ENCODE measurements at regions not wholly inside any gene's neighbourhood (a gene's known extent, or its start where the extent isn't known, plus 50 kb on each side); places are given as distances from the start of the nearest gene placed in this dataset.

GRCh38 chr14:49480979-49481498, 105.1 kb downstream of the RPS29 start:
- Histone ChIP-seq H3K27me3 (ENCODE audit: insufficient read depth, low read length) (no peaks in the 10 kb centered on the region), H3K36me3 (ENCODE audit: control insufficient read depth in 1 of 2, insufficient read depth in 2 of 2, low read length in 2 of 2) (no peaks in the 10 kb centered on the region), H3K79me2 (ENCODE audit: insufficient read depth, low read length) (no peaks in the 10 kb centered on the region), H3K4me1 (ENCODE audit: control insufficient read depth in 1 of 2, insufficient read depth in 2 of 2, low read length in 2 of 2) (no peaks in the 10 kb centered on the region), H3K27ac (ENCODE audit: low read depth, low read length) (no peak overlapping the region), H3K9me3 (ENCODE audit: control insufficient read depth in 1 of 2, insufficient read depth in 1 of 2, low read depth in 1 of 2, low read length in 2 of 2) (no peaks in the 10 kb centered on the region), H4K20me1 (ENCODE audit: insufficient read depth) (no peaks in the 10 kb centered on the region), H3K9me2 (ENCODE audit: insufficient read depth) (no peaks in the 10 kb centered on the region), H3K4me3 (replicated peaks in 1 of 2; ENCODE audit: low read depth in 1 of 2, low read length in 2 of 2) (no peak overlapping the region), H3K4me2 (ENCODE audit: low read length) (no peak overlapping the region), H3K9ac (ENCODE audit: low read length) (no peak overlapping the region), H2AFZ (ENCODE audit: low read depth, low read length, poor library complexity, severe bottlenecking) (no peak overlapping the region)
- no peak for DNase-seq (ENCODE audit: low read depth, low spot score)
- TF ChIP-seq FOSL1 (IDR thresholded peaks at IDR 0.05; ENCODE audit: low read depth), result no peak
- no peak for TF ChIP-seq ZNF274 (IDR thresholded peaks at IDR 0.05; ENCODE audit: low read depth, low read length)
- TF ChIP-seq, protein P1, sequence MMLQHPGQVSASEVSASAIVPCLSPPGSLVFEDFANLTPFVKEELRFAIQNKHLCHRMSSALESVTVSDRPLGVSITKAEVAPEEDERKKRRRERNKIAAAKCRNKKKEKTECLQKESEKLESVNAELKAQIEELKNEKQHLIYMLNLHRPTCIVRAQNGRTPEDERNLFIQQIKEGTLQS (IDR thresholded peaks at IDR 0.05), result no peak
- no peak for TF ChIP-seq CEBPB (IDR thresholded peaks at IDR 0.05; ENCODE audit: low read depth)
- TF ChIP-seq SP1 (IDR thresholded peaks at IDR 0.05; ENCODE audit: low read depth), result no peak
- TF ChIP-seq ZFX (IDR thresholded peaks at IDR 0.05), result no peak
- POLR2A ChIA-PET, result no interaction called here
- CTCF ChIA-PET, result interaction anchor here (1.1 kb wide), 2 partner anchors 19 to 21 kb away, joined by 3 to 6 read pairs; no protein-coding TSS in a partner anchor
- intact Hi-C loops (cut with micrococcal nuclease), result no loop called here
- BruUV-seq (replicated peaks), result no TSS peak
- RAD21 ChIA-PET (ENCODE audit: low non-redundant PET in 1 of 2, low total read pairs in 2 of 2, uncharacterized antibody in 2 of 2, unreplicated experiment in 2 of 2), result no interaction called here
- ATAC-seq, result no peak

GRCh38 chr14:49480053-49480760, 106.0 kb downstream of the RPS29 start:
- POLR2A ChIA-PET, result no interaction called here
- CTCF ChIA-PET, result no interaction called here
- intact Hi-C loops (cut with micrococcal nuclease), result no loop called here
- Histone ChIP-seq H2AFZ (ENCODE audit: low read depth, low read length, poor library complexity, severe bottlenecking) (no peak overlapping the region), H3K4me3 (replicated peaks in 1 of 2; ENCODE audit: low read depth in 1 of 2, low read length in 2 of 2) (no peak overlapping the region), H4K20me1 (ENCODE audit: insufficient read depth) (no peaks in the 10 kb centered on the region), H3K36me3 (ENCODE audit: control insufficient read depth in 1 of 2, insufficient read depth in 2 of 2, low read length in 2 of 2) (no peaks in the 10 kb centered on the region), H3K9ac (ENCODE audit: low read length) (no peak overlapping the region), H3K4me1 (ENCODE audit: control insufficient read depth in 1 of 2, insufficient read depth in 2 of 2, low read length in 2 of 2) (no peaks in the 10 kb centered on the region), H3K9me2 (ENCODE audit: insufficient read depth) (no peaks in the 10 kb centered on the region), H3K27ac (ENCODE audit: low read depth, low read length) (no peak overlapping the region), H3K79me2 (ENCODE audit: insufficient read depth, low read length) (no peaks in the 10 kb centered on the region), H3K4me2 (ENCODE audit: low read length) (no peak overlapping the region), H3K9me3 (ENCODE audit: control insufficient read depth in 1 of 2, insufficient read depth in 1 of 2, low read depth in 1 of 2, low read length in 2 of 2) (no peaks in the 10 kb centered on the region), H3K27me3 (ENCODE audit: insufficient read depth, low read length) (no peaks in the 10 kb centered on the region)
- RAD21 ChIA-PET (ENCODE audit: low non-redundant PET in 1 of 2, low total read pairs in 2 of 2, uncharacterized antibody in 2 of 2, unreplicated experiment in 2 of 2), result no interaction called here
- no peak for DNase-seq (ENCODE audit: low read depth, low spot score)
- ATAC-seq, result no peak
- no TSS peak for BruUV-seq (replicated peaks)
- TF ChIP-seq, protein P2, sequence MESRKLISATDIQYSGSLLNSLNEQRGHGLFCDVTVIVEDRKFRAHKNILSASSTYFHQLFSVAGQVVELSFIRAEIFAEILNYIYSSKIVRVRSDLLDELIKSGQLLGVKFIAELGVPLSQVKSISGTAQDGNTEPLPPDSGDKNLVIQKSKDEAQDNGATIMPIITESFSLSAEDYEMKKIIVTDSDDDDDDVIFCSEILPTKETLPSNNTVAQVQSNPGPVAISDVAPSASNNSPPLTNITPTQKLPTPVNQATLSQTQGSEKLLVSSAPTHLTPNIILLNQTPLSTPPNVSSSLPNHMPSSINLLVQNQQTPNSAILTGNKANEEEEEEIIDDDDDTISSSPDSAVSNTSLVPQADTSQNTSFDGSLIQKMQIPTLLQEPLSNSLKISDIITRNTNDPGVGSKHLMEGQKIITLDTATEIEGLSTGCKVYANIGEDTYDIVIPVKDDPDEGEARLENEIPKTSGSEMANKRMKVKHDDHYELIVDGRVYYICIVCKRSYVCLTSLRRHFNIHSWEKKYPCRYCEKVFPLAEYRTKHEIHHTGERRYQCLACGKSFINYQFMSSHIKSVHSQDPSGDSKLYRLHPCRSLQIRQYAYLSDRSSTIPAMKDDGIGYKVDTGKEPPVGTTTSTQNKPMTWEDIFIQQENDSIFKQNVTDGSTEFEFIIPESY (IDR thresholded peaks at IDR 0.05; ENCODE audit: extremely low read depth, insufficient replicate concordance, low read length), result no peak
- TF ChIP-seq, protein P1 (IDR thresholded peaks at IDR 0.05), result no peak
- TF ChIP-seq ZNF274 (IDR thresholded peaks at IDR 0.05; ENCODE audit: low read depth, low read length), result no peak
- TF ChIP-seq, protein P3, sequence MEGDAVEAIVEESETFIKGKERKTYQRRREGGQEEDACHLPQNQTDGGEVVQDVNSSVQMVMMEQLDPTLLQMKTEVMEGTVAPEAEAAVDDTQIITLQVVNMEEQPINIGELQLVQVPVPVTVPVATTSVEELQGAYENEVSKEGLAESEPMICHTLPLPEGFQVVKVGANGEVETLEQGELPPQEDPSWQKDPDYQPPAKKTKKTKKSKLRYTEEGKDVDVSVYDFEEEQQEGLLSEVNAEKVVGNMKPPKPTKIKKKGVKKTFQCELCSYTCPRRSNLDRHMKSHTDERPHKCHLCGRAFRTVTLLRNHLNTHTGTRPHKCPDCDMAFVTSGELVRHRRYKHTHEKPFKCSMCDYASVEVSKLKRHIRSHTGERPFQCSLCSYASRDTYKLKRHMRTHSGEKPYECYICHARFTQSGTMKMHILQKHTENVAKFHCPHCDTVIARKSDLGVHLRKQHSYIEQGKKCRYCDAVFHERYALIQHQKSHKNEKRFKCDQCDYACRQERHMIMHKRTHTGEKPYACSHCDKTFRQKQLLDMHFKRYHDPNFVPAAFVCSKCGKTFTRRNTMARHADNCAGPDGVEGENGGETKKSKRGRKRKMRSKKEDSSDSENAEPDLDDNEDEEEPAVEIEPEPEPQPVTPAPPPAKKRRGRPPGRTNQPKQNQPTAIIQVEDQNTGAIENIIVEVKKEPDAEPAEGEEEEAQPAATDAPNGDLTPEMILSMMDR (IDR thresholded peaks at IDR 0.05 in 2 of 3, conservative IDR thresholded peaks at IDR 0.05 in 1 of 3; ENCODE audit: borderline replicate concordance in 1 of 3, insufficient read depth in 1 of 3, low read depth in 2 of 3, low read length in 2 of 3), result no peak
- no peak for TF ChIP-seq CBX3 (IDR thresholded peaks at IDR 0.05; ENCODE audit: low read depth)
- TF ChIP-seq FOSL1 (IDR thresholded peaks at IDR 0.05; ENCODE audit: low read depth), result no peak
- TF ChIP-seq, protein P4, sequence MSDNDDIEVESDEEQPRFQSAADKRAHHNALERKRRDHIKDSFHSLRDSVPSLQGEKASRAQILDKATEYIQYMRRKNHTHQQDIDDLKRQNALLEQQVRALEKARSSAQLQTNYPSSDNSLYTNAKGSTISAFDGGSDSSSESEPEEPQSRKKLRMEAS (IDR thresholded peaks at IDR 0.05), result no peak
- no peak for TF ChIP-seq ZFX (IDR thresholded peaks at IDR 0.05)
- TF ChIP-seq POLR2AphosphoS5 (IDR thresholded peaks at IDR 0.05; ENCODE audit: low read depth, low read length), result no peak
- TF ChIP-seq CEBPB (IDR thresholded peaks at IDR 0.05; ENCODE audit: low read depth), result no peak
- no peak for TF ChIP-seq SP1 (IDR thresholded peaks at IDR 0.05; ENCODE audit: low read depth)
